ENCODE measurements at regions not wholly inside any gene's neighbourhood (a gene's known extent, or its start where the extent isn't known, plus 50 kb on each side); places are given as distances from the start of the nearest gene placed in this dataset.

- TF ChIP-seq, protein P1, sequence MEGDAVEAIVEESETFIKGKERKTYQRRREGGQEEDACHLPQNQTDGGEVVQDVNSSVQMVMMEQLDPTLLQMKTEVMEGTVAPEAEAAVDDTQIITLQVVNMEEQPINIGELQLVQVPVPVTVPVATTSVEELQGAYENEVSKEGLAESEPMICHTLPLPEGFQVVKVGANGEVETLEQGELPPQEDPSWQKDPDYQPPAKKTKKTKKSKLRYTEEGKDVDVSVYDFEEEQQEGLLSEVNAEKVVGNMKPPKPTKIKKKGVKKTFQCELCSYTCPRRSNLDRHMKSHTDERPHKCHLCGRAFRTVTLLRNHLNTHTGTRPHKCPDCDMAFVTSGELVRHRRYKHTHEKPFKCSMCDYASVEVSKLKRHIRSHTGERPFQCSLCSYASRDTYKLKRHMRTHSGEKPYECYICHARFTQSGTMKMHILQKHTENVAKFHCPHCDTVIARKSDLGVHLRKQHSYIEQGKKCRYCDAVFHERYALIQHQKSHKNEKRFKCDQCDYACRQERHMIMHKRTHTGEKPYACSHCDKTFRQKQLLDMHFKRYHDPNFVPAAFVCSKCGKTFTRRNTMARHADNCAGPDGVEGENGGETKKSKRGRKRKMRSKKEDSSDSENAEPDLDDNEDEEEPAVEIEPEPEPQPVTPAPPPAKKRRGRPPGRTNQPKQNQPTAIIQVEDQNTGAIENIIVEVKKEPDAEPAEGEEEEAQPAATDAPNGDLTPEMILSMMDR (IDR thresholded peaks at IDR 0.05), result no peak
- TF ChIP-seq POLR2A (IDR thresholded peaks at IDR 0.05), result no peak
Measured at GRCh38 chr2:40546439-40547191, 94.7 kb upstream of the SLC8A1 start.
